CD8-positive, alpha-beta memory T cell (primary cell): ENCODE measurements at regions not wholly inside any gene's neighbourhood (a gene's known extent, or its start where the extent isn't known, plus 50 kb on each side); places are given as distances from the start of the nearest gene placed in this dataset.
"Not testable (repeated sequence)": the region's sequence is repeated elsewhere in the genome, so short reads cannot be mapped to it uniquely, and the experiment has no call there.

ENCODE experiments used
- CTCF ChIA-PET: fragments of 350-600 bp; sonication (Branson Sonifier 250); formaldehyde crosslinking; loops from one replicate; lab custom pipeline; 2021; ENCODE audit warnings: antibody characterized with exemption; lab: Charles Lee
- POLR2A ChIA-PET: fragments of 350-600 bp; sonication (Branson Sonifier 250); formaldehyde crosslinking; loops from one replicate; lab custom pipeline; 2021; ENCODE audit warnings: antibody characterized with exemption; lab: Charles Lee
- DNase-seq, 5 donors: peaks; one replicate each; pipeline versions ENCODE4 v3.0.0 to v3.0.0-alpha.2; 2020 to 2022; ENCODE audit warnings: mixed read lengths in 1 of 5
- H3K27ac ChIP-seq: one replicate; pipeline ENCODE4 v1.7.0; 2013; ENCODE audit warnings: low read depth, mild to moderate bottlenecking, low read length, moderate library complexity
- H3K27me3 ChIP-seq: 2 replicates; pipeline ENCODE4 v1.7.0; 2013; ENCODE audit warnings: low read length, mild to moderate bottlenecking; ENCODE audit not compliant: insufficient read depth, poor library complexity, severe bottlenecking
- H3K36me3 ChIP-seq: 2 replicates; pipeline ENCODE4 v1.7.0; 2013; ENCODE audit warnings: mild to moderate bottlenecking, low read length, moderate library complexity; ENCODE audit not compliant: insufficient read depth
- H3K4me1 ChIP-seq: 2 replicates; pipeline ENCODE4 v1.7.0; 2013; ENCODE audit warnings: mild to moderate bottlenecking, low read length, moderate library complexity; ENCODE audit not compliant: insufficient read depth
- H3K4me3 ChIP-seq: 2 replicates; pipeline ENCODE4 v1.7.0; 2013; ENCODE audit warnings: mild to moderate bottlenecking, low read length
- H3K9me3 ChIP-seq: 2 replicates; pipeline ENCODE4 v1.7.0; 2013; ENCODE audit warnings: mild to moderate bottlenecking, low read length
- H3K27ac Mint-ChIP-seq, 8 donors: one replicate each; pipeline ENCODE4 v1.8.0; 2020 to 2021; ENCODE audit warnings: mixed read lengths in 8 of 8, mild to moderate bottlenecking in 6 of 8, inconsistent platforms in 3 of 8, moderate library complexity in 3 of 8
- H3K27me3 Mint-ChIP-seq, 2 donors: one replicate each; pipeline ENCODE4 v1.8.0; 2020 to 2021; ENCODE audit warnings: mixed read lengths in 2 of 2, mild to moderate bottlenecking in 1 of 2, moderate library complexity in 1 of 2
- H3K36me3 Mint-ChIP-seq, 3 donors: one replicate each; pipeline ENCODE4 v1.8.0; 2020 to 2021; ENCODE audit warnings: mixed read lengths in 3 of 3, inconsistent platforms in 1 of 3, mild to moderate bottlenecking in 1 of 3
- H3K4me1 Mint-ChIP-seq, 3 donors: one replicate each; pipeline ENCODE4 v1.8.0; 2020 to 2021; ENCODE audit warnings: mixed read lengths in 3 of 3, inconsistent platforms in 1 of 3, mild to moderate bottlenecking in 1 of 3
- H3K4me3 Mint-ChIP-seq, 7 donors: one replicate each; pipeline ENCODE4 v1.8.0; 2020 to 2021; ENCODE audit warnings: mixed read lengths in 7 of 7, mild to moderate bottlenecking in 6 of 7, moderate library complexity in 4 of 7, inconsistent platforms in 2 of 7
- H3K9me3 Mint-ChIP-seq, 5 donors: one replicate each; pipeline ENCODE4 v1.8.0; 2020 to 2022; ENCODE audit warnings: mixed read lengths in 5 of 5, mild to moderate bottlenecking in 3 of 5, moderate library complexity in 2 of 5, inconsistent platforms in 1 of 5

GRCh38 chr9:104302775-104303174 lies 201.3 kb upstream of the OR13F1 start:
- Histone ChIP-seq H3K9me3 (no peaks in the 10 kb centered on the region), H3K4me1 (no peaks in the 10 kb centered on the region), H3K4me3 (no peak overlapping the region), H3K27me3 (no peaks in the 10 kb centered on the region), H3K36me3 (no peaks in the 10 kb centered on the region), H3K27ac (no peak overlapping the region)
- Mint-ChIP-seq H3K9me3 (peaks cover 0 to 10% (median 2%) of the 10 kb centered on the region in 5 donors), H3K36me3 (no peaks in the 10 kb centered on the region), H3K4me1 (no peaks in the 10 kb centered on the region), H3K4me3 (no peak overlapping the region), H3K27ac (no peak overlapping the region), H3K27me3 (peaks cover 0 to 3% of the 10 kb centered on the region in 2 donors)
- POLR2A ChIA-PET, result no interaction called here
- CTCF ChIA-PET, result no interaction called here
- no peak for DNase-seq

DNA sequence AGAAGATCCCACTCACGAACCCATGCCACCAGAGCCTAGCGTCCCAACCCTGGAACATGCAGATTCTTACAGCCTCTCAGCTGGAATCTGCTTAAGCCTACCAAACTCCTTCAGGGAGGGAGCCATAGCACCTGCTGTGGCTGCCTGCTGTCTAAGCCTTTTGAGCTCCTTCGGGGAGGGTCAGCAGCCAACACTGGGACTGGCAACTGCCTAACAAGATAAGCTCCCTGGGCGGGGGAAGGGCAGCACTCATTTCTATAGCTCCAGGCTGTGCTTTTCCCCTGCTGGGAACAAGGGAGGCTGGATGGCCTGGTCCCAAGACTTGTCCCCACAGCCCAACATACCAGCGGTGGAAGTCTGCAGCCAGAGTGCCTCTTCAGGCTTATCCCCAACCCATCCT lies 199.1 kb upstream of the OR13F1 start:
- Mint-ChIP-seq H3K36me3 (no peaks in the 10 kb centered on the region), H3K4me1 (no peaks in the 10 kb centered on the region)

GRCh38 chr9:104313396-104314110 lies 190.5 kb upstream of the OR13F1 start:
- H3K27me3 Mint-ChIP-seq, result peaks cover 0 to 3% of the 10 kb centered on the region in 2 donors
- no peak for DNase-seq
- H3K36me3 ChIP-seq, result no peaks in the 10 kb centered on the region
- no peak overlapping the region for H3K4me3 Mint-ChIP-seq
- no peaks in the 10 kb centered on the region for H3K27me3 ChIP-seq
- no peaks in the 10 kb centered on the region for H3K4me1 Mint-ChIP-seq
- H3K9me3 Mint-ChIP-seq, result peaks cover 0 to 6% (median 3%) of the 10 kb centered on the region in 5 donors
- H3K9me3 ChIP-seq, result no peaks in the 10 kb centered on the region
- ChIA-PET POLR2A (no interaction called here), CTCF (no interaction called here)
- no peak overlapping the region for H3K27ac ChIP-seq
- H3K27ac Mint-ChIP-seq, result no peak overlapping the region
- H3K4me3 ChIP-seq, result no peak overlapping the region
- no peaks in the 10 kb centered on the region for H3K4me1 ChIP-seq
- H3K36me3 Mint-ChIP-seq, result no peaks in the 10 kb centered on the region

More for the DNA sequence above, 199.1 kb upstream of the OR13F1 start:
- Histone ChIP-seq H3K4me1 (no peaks in the 10 kb centered on the region), H3K9me3 (no peaks in the 10 kb centered on the region), H3K4me3 (no peak overlapping the region), H3K27ac (no peak overlapping the region), H3K36me3 (no peaks in the 10 kb centered on the region), H3K27me3 (no peaks in the 10 kb centered on the region)
- ChIA-PET CTCF (no interaction called here), POLR2A (no interaction called here)
- no peak overlapping the region for H3K4me3 Mint-ChIP-seq
- H3K27me3 Mint-ChIP-seq, result peaks cover 0 to 3% of the 10 kb centered on the region in 2 donors
- peaks cover 0 to 12% (median 2%) of the 10 kb centered on the region in 5 donors for H3K9me3 Mint-ChIP-seq
- H3K27ac Mint-ChIP-seq, result no peak overlapping the region
- DNase-seq, result no peak

DNA sequence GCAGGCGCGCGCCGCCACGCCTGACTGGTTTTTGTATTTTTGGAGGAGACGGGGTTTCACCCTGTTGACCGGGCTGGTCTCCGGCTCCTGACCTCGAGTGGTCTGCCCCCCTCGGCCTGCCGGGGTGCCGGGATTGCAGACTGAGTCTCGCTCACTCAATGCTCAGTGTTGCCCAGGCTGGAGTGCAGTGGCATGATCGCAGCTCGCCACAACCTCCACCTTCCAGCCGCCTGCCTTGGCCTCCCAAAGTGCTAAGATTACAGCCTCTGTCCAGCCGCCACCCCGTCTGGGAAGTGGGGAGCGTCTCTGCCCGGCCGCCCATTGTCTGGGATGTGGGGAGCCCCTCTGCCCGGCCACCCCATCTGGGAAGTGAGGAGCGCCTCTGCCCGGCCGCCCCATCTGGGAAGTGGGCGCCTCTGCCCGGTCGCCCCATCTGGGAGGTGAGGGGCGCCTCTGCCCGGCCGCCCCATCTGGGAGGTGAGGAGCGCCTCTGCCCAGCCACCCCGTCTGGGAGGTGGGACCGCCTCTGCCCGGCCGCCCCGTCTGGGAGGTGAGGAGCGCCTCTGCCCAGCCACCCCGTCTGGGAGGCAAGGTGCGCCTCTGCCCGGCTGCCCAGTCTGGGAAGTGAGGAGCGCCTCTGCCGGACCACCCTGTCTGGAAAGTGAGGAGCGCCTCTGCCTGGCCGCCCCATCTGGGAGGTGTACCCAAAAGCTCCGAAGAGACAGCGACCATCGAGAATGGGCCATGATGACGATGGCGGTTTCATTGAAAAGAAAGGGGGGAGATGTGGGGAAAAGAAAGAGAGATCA lies 187.7 kb upstream of the OR13F1 start:
- H3K9me3 ChIP-seq, H3K4me3 ChIP-seq, H3K27me3 Mint-ChIP-seq, H3K27ac Mint-ChIP-seq, CTCF ChIA-PET, DNase-seq, POLR2A ChIA-PET, H3K4me1 ChIP-seq, H3K9me3 Mint-ChIP-seq, H3K36me3 Mint-ChIP-seq, H3K27me3 ChIP-seq, H3K36me3 ChIP-seq, H3K4me3 Mint-ChIP-seq, H3K27ac ChIP-seq, H3K4me1 Mint-ChIP-seq: not testable (repeated sequence)

- Mint-ChIP-seq H3K4me3 (no peak overlapping the region), H3K27ac (no peak overlapping the region), H3K4me1 (no peaks in the 10 kb centered on the region), H3K9me3 (peaks cover 0 to 3% (median 3%) of the 10 kb centered on the region in 5 donors), H3K27me3 (no peaks in the 10 kb centered on the region), H3K36me3 (no peaks in the 10 kb centered on the region)
- Histone ChIP-seq H3K9me3 (no peaks in the 10 kb centered on the region), H3K4me1 (no peaks in the 10 kb centered on the region), H3K27me3 (no peaks in the 10 kb centered on the region), H3K27ac (no peak overlapping the region), H3K4me3 (no peak overlapping the region), H3K36me3 (no peaks in the 10 kb centered on the region)
- POLR2A ChIA-PET, result no interaction called here
- DNase-seq, result no peak
- CTCF ChIA-PET, result no interaction called here
Observed at GRCh38 chr9:104319198-104319597, 184.9 kb upstream of the OR13F1 start.

DNA sequence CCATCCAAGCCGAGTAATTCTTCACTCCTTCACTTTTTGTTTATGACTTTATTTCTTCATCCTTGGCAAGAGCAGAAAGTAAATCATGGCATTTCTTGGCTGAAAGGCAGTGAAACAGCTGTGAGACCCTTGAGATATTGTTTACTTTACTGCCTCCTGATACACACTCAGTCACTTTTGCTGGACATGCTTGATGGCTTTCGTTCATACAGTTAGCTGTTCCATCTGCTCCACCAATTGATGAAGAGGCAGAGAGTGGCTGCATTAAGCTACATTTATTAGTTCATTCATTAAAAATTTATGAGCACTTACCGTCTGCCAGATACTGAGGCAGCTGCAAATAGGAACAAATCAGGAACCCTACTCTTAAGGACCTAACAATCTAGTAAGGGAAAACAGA lies 184.4 kb upstream of the OR13F1 start:
- Mint-ChIP-seq H3K36me3 (no peaks in the 10 kb centered on the region), H3K27ac (no peak overlapping the region), H3K9me3 (peaks cover 0 to 3% (median 3%) of the 10 kb centered on the region in 5 donors), H3K4me3 (no peak overlapping the region), H3K4me1 (no peaks in the 10 kb centered on the region), H3K27me3 (no peaks in the 10 kb centered on the region)
- DNase-seq, result no peak
- no peaks in the 10 kb centered on the region for H3K4me1 ChIP-seq
- no peak overlapping the region for H3K4me3 ChIP-seq
- no peak overlapping the region for H3K27ac ChIP-seq
- ChIA-PET CTCF (no interaction called here), POLR2A (no interaction called here)
- H3K27me3 ChIP-seq, result no peaks in the 10 kb centered on the region
- no peaks in the 10 kb centered on the region for H3K36me3 ChIP-seq
- no peaks in the 10 kb centered on the region for H3K9me3 ChIP-seq

- H3K4me1 Mint-ChIP-seq, result no peaks in the 10 kb centered on the region
- H3K9me3 Mint-ChIP-seq, result peaks cover 0 to 3% (median 0%) of the 10 kb centered on the region in 5 donors
- Histone ChIP-seq H3K9me3 (no peaks in the 10 kb centered on the region), H3K4me3 (no peak overlapping the region), H3K4me1 (no peaks in the 10 kb centered on the region), H3K27ac (no peak overlapping the region), H3K36me3 (no peaks in the 10 kb centered on the region), H3K27me3 (no peaks in the 10 kb centered on the region)
- DNase-seq, result no peak
- H3K27ac Mint-ChIP-seq, result no peak overlapping the region
- CTCF ChIA-PET, result no interaction called here
- no peak overlapping the region for H3K4me3 Mint-ChIP-seq
- POLR2A ChIA-PET, result no interaction called here
- no peaks in the 10 kb centered on the region for H3K36me3 Mint-ChIP-seq
- H3K27me3 Mint-ChIP-seq, result no peaks in the 10 kb centered on the region
Observed at GRCh38 chr9:104322596-104322995, 181.5 kb upstream of the OR13F1 start.

- POLR2A ChIA-PET, H3K27me3 ChIP-seq, H3K36me3 ChIP-seq, H3K4me3 Mint-ChIP-seq, DNase-seq, H3K27ac Mint-ChIP-seq, H3K36me3 Mint-ChIP-seq, CTCF ChIA-PET, H3K27ac ChIP-seq, H3K9me3 ChIP-seq, H3K27me3 Mint-ChIP-seq, H3K4me1 Mint-ChIP-seq, H3K4me3 ChIP-seq, H3K4me1 ChIP-seq, H3K9me3 Mint-ChIP-seq: not testable (repeated sequence)
Observed at GRCh38 chr9:104323967-104324694, 179.9 kb upstream of the OR13F1 start.
